Thyroid gland (tissue), 4 donors: ENCODE measurements at regions not wholly inside any gene's neighbourhood (a gene's known extent, or its start where the extent isn't known, plus 50 kb on each side); places are given as distances from the start of the nearest gene placed in this dataset.

Experiments used
- POLR2A ChIP-seq, 2 donors: fragments of 450-650 bp; IDR thresholded peaks; one replicate each; pipeline ENCODE4 v1.6.1; 2017; ENCODE audit warnings: antibody characterized with exemption in 2 of 2, mild to moderate bottlenecking in 2 of 2, moderate library complexity in 1 of 2
- TF ChIP-seq, protein P1 (sequence below), 6 experiments: fragments of 200-600 bp in 3 of 6; fragments of 450-650 bp in 3 of 6; sonication (generic) in 3 of 6; IDR thresholded peaks; one replicate each; pipeline ENCODE4 v1.5.1; 2016 to 2019; ENCODE audit warnings: antibody characterized with exemption in 6 of 6, mild to moderate bottlenecking in 2 of 6, inconsistent platforms in 1 of 6, moderate library complexity in 1 of 6

DNA sequence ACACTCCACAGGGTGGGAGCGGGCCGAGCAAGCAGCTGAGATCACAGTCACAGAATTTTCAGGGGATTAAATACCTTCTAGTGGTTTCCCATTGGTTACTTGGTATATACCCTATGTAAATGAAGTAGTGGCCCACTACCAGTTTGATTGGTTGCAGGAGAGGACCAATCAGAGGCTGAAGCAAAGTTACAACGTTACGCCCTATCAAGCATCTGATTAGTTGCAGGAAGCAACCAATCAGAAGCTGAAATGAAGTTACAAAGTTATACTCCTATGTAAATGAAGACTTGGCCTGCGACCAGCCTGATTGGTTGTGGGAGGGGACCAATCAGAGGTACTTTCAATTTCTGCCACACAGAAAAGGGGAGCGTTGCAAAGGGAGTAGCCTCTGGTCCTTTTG, 474.0 kb downstream of the COG6 start:
- TF ChIP-seq, protein P1, sequence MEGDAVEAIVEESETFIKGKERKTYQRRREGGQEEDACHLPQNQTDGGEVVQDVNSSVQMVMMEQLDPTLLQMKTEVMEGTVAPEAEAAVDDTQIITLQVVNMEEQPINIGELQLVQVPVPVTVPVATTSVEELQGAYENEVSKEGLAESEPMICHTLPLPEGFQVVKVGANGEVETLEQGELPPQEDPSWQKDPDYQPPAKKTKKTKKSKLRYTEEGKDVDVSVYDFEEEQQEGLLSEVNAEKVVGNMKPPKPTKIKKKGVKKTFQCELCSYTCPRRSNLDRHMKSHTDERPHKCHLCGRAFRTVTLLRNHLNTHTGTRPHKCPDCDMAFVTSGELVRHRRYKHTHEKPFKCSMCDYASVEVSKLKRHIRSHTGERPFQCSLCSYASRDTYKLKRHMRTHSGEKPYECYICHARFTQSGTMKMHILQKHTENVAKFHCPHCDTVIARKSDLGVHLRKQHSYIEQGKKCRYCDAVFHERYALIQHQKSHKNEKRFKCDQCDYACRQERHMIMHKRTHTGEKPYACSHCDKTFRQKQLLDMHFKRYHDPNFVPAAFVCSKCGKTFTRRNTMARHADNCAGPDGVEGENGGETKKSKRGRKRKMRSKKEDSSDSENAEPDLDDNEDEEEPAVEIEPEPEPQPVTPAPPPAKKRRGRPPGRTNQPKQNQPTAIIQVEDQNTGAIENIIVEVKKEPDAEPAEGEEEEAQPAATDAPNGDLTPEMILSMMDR (IDR thresholded peaks at IDR 0.05), result no peak
- TF ChIP-seq POLR2A (IDR thresholded peaks at IDR 0.05), result no peak
